EH (cell line): ENCODE measurements at regions not wholly inside any gene's neighbourhood (a gene's known extent, or its start where the extent isn't known, plus 50 kb on each side); places are given as distances from the start of the nearest gene placed in this dataset.

Source experiments
- DNase-seq: peaks from one replicate; pipeline ENCODE4 v3.0.0-alpha.2; 2015; ENCODE audit warnings: low read depth

GRCh38 chr2:240346753-240347372 lies 88.6 kb upstream of the GPC1 start:
- DNase-seq, result no peak

GRCh38 chr2:240347373-240347940 lies 88.0 kb upstream of the GPC1 start:
- no peak for DNase-seq

- no peak for DNase-seq
Observed at GRCh38 chr2:240347949-240348500, 87.4 kb upstream of the GPC1 start.

- DNase-seq, result no peak
Observed at GRCh38 chr2:240348522-240348921, 86.9 kb upstream of the GPC1 start.

GRCh38 chr2:240349133-240350005 lies 86.1 kb upstream of the GPC1 start:
- DNase-seq, result no peak

GRCh38 chr2:240350006-240350355 lies 85.5 kb upstream of the GPC1 start:
- DNase-seq, result no peak

GRCh38 chr2:240350696-240351087 lies 84.8 kb upstream of the GPC1 start:
- DNase-seq, result peak; percentile 20

- no peak for DNase-seq
Observed at GRCh38 chr2:240351088-240351741, 84.2 kb upstream of the GPC1 start.

GRCh38 chr2:240351826-240352426 lies 83.5 kb upstream of the GPC1 start:
- DNase-seq, result no peak

GRCh38 chr2:240353086-240353798 lies 82.2 kb upstream of the GPC1 start:
- DNase-seq, result no peak

GRCh38 chr2:240353944-240354343 lies 81.5 kb upstream of the GPC1 start:
- DNase-seq, result no peak

GRCh38 chr2:240355001-240355891 lies 80.2 kb upstream of the GPC1 start:
- peak; percentile 45 for DNase-seq

GRCh38 chr2:240355962-240356361 lies 79.5 kb upstream of the GPC1 start:
- DNase-seq, result no peak

GRCh38 chr2:240356700-240357640 lies 78.5 kb upstream of the GPC1 start:
- DNase-seq, result no peak

- DNase-seq, result no peak
Observed at GRCh38 chr2:240357641-240358012, 77.8 kb upstream of the GPC1 start.

- DNase-seq, result no peak
Observed at GRCh38 chr2:240358080-240358479, 77.4 kb upstream of the GPC1 start.

- DNase-seq, result no peak
Observed at GRCh38 chr2:240358821-240359397, 76.6 kb upstream of the GPC1 start.

- DNase-seq, result no peak
Observed at GRCh38 chr2:240359695-240360094, 75.8 kb upstream of the GPC1 start.
